Fibroblast of skin of scalp (primary cell): ENCODE measurements at regions not wholly inside any gene's neighbourhood (a gene's known extent, or its start where the extent isn't known, plus 50 kb on each side); places are given as distances from the start of the nearest gene placed in this dataset.
"Not testable (repeated sequence)": the region's sequence is repeated elsewhere in the genome, so short reads cannot be mapped to it uniquely, and the experiment has no call there.

Source experiments
- DNase-seq: peaks from one replicate; pipeline ENCODE4 v3.0.0-alpha.2; 2013

DNA sequence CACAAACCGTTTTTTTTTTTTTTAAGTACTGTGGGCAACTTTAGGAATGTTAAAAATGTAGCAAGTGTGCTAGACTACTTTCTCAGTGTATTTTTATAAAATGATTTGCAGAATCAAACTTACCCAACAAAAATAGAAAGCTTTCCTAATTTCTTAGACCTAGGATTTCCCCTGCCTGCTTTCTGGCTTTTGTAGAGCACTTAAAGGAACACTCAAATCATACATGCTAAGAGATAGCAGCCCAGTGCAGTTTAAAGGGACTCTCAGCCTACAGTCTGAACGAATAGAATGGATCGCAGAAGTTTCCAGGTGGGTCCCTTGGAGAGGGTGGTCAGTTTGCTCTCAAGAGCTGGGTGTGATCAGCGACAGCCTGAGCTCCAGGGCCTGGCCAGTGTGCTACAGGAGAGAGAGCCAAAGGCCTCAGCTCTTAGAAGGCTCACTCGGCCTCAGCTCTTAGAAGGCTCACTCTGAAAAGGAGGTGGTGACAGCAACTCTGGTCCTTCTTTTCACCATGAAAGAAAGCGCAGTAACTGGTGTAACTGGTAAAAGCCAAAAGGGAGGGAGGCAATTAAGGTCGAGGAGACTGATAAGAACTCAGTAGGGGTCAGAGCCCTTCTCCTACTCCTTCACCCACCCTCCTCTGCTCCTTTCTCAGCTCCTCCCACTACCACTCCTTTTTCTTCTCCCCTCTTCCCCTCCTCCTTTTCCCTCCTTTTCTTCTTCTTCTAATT is 142.4 kb downstream of the ZFP64 start:
- peak; percentile 64 for DNase-seq

- peak; percentile 17 for DNase-seq
These were observed 143.5 kb downstream of the ZFP64 start for GRCh38 chr20:52047811-52048764.

DNA sequence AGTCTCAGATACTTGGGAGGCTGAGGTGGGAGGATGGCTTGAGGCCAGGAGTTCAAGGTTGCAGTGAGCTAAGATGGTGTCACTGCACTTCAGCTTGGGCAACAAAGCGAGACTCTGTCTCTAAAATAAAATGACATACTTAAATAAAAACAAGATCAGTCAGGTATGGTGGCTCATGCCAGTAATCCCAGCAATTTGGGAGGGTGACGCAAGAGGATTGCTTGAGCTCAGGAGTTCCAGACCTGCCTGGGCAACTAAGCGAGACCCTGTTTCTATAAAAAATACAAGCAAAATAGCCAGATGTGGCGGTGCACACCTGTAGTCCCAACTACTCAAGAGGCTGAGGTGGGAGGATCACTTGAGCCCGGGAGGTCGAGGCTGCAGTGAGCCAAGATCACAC is 149.6 kb downstream of the ZFP64 start:
- no peak for DNase-seq

DNA sequence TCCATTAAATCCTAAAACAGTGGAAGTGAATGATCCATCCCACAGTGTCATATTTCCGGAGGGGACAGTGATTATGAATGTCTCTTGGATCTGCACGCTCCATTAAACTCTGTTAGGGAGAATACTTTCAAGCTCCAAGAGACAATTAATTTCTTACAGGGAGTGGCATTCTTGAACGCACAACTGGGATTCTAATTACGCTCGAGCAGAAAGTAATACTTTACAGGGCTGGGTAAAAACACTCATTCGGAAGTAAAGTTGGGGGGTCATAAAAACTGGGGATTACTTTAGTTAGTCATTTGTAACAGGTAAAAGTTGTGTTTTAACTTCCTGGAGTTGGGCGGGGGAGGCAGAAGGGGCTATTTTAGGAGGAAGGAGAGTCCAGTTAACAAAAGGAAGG is 151.8 kb downstream of the ZFP64 start:
- DNase-seq: no peak

DNA sequence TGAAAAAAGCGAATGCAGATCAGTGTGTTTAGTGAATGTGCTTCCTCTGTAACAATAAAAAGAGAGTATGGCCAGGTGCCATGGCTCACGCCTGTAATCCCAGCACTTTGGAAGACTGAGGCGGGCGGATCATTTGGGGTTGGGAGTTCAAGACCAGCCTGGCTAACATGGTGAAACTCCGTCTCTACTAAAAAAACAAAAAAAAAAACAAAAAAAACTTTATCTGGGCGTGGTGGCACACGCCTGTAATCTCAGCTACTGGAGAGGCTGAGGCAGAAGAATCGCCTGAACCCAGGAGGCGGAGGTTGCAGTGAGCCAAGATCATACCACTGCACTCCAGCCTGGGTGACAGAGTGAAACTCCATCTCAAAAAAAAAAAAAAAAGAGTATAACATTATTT is 152.9 kb downstream of the ZFP64 start:
- not testable (repeated sequence) for DNase-seq

DNA sequence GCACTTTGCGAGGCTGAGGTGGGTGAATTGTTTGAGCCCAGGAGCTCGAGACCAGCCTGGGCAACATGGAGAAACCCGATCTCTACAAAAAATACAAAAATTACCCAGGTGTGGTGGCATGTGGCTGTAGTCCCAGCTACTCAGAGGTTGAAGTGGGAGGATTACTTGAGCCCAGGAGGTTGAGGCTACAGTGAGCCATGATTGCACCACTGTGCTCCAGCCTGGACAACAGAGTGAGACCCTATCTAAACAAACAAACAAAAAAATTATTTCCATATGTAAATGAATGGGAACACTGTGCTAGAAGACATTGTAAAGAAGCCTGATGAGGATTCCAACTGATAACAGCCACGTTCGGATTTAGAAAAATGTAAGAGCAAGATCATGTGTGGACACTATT is 154.2 kb downstream of the ZFP64 start:
- no peak for DNase-seq

GRCh38 chr20:52035977-52036376 is 155.6 kb downstream of the ZFP64 start:
- DNase-seq: no peak

DNA sequence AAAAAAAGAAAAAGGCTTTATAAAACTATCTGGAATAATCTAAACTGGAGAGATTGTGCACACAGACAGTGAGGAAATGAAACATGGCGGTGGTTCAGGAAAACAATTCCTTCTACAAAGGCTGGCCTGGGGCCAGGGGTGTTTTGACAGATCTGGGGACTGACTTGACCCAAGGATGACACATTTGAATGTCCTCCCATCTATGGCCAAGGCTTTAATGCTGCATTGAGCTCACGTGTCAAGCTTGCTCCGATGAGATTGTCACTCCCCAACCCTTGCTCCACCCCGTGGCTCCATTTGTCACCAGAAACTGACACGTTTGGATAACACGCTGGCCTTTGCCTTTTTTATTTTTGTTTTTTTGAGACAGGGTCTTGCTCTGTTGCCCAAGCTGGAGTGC is 156.1 kb downstream of the ZFP64 start:
- no peak for DNase-seq

- DNase-seq: no peak
These were observed 157.0 kb downstream of the ZFP64 start for GRCh38 chr20:52034581-52034980.

DNA sequence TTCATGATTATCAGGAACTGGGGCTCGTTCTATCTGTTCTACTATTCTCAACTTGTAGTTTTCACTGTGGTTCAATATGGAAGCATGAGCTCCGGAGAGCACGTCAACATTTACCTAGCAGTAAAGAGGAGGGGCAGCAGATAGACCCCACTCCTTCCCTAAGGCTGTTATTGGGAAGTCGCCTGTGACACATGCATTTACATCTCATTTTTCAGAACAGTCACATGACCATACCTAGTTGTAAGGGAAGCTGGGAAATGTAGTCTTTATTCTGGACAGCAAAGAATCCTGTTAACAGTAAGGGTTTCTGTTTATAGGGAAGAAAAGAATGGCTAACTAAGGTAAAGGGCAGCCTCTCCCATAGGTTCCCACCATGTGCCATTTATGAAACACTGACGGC is 158.3 kb downstream of the ZFP64 start:
- DNase-seq: no peak

- DNase-seq: not testable (repeated sequence)
These were observed 159.3 kb downstream of the ZFP64 start for GRCh38 chr20:52032304-52032683.

- peak; percentile 91 for DNase-seq
These were observed 159.8 kb downstream of the ZFP64 start for GRCh38 chr20:52031563-52032303.

DNA sequence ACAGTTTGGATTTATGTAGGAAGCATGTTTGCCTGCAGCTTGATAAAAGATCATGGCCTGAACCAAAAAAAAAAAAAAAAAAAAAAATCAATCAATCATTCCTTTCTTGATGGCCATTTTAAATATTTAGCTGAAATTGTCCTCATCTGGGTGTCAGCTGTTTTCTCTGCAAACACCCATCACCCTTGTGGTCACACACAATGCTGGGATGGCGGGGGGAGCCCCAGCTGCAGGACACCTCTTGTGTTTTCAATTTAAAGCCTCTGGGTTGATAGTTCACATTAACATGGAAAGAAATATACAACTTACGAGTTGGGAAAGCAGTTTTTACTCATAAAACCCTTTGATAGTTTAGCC is 160.4 kb downstream of the ZFP64 start:
- DNase-seq: peak; percentile 27

DNA sequence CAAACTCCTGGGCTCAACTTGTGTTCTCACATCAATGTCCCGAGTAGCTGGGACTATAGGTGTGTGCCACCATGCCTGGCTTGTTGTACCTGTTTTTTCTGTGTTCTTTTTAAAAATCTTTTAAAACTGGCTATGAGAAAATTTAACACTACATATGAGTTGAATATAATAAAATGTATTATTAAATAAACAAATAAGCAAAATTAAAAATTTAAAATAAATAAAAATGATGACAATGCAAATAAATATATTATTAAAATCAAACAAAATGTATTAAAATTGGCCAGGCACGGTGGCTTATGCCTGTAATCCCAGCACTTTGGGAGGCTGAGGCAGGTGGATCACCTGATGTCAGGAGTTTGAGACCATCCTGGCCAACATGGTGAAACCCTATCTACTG is 162.4 kb downstream of the ZFP64 start:
- not testable (repeated sequence) for DNase-seq

DNA sequence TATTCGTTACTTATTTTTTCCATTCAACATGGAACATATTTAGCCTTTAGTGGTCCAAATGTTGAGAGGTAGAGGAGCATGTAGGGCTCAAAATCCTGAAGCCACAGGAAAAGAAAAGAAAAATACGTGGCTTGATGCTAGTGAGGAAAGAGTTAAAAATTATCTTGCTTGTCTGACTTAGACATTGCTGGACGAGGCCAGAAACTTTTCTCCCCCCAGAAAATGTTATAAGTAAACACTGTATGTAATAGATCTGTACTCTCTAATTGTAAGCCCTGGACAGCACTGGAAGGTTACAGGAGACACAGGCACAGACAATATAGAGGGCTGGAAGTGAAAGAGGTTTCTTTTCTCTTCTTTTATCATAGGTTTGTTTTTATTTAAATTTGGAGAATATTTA is 165.6 kb downstream of the ZFP64 start:
- DNase-seq: no peak

DNA sequence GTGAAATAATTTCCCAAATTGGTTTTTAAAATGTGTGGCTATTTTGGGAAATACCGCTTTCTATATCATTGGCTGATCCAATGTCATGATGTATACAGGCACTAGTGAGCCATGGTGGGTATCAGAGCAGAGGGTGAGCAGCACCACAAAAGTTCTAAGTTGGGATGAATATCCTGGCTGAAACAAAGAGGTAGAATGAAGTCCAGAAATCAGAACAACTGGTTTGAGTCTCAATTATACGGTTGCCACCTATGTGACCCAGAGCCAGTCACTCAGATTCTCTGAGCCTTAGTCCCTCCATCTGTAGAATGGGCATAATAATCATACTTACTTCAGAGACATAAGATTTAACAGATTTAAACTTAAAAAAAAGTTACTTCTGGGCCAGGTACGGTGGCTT is 172.3 kb downstream of the ZFP64 start:
- no peak for DNase-seq

GRCh38 chr20:52017669-52018317 is 173.8 kb downstream of the ZFP64 start:
- no peak for DNase-seq

- no peak for DNase-seq
These were observed 175.6 kb downstream of the ZFP64 start for GRCh38 chr20:52016022-52016421.

DNA sequence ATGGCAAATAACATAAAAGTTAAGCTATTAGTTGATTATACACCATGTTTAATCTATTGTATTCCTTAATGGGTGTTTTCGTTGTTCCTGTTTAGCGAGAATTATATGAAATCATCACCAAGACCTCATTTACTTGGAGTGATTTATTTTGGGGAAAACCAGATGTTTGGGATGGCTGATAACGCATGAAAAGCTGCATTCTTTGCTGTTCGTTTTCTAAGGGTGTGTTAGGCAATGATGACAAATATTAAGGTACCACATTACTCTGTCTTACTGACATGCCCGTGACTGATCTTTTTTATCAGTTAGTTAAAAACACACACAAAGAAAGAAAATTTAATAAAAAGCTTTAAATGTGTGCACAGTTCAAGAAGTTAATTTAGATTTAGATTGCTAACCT is 176.4 kb downstream of the ZFP64 start:
- DNase-seq: no peak

- peak; percentile 29 for DNase-seq
These were observed 179.5 kb downstream of the ZFP64 start for GRCh38 chr20:52012079-52012478.

DNA sequence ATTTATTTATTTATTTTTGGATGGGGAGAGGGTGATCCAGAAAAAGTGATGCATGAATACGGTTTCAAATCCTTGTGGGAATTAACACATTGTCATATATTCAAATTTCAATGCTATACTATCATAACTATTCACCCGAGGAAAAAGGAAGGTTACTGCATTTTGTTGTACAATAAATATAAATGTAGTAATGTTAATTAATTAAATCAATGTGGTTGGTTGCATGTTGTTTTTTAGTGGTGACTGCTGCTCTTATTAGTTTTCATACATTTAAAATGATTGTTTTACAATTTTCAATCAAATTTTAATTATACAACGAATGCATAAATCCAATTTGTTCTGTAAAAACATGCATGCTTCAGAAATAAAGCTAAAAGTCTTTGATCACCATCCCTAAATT is 180.5 kb downstream of the ZFP64 start:
- no peak for DNase-seq

- no peak for DNase-seq
These were observed 181.0 kb downstream of the ZFP64 start for GRCh38 chr20:52010541-52010940.

GRCh38 chr20:52008874-52009273 is 182.7 kb downstream of the ZFP64 start:
- DNase-seq: no peak
